T-helper 22 cell (primary cell): ENCODE measurements at regions not wholly inside any gene's neighbourhood (a gene's known extent, or its start where the extent isn't known, plus 50 kb on each side); places are given as distances from the start of the nearest gene placed in this dataset.
"Not testable (repeated sequence)": the region's sequence is repeated elsewhere in the genome, so short reads cannot be mapped to it uniquely, and the experiment has no call there.

Experiments used
- DNase-seq: peaks from one replicate; pipeline ENCODE4 v3.0.0-alpha.2; 2020; ENCODE audit warnings: low read depth

DNA sequence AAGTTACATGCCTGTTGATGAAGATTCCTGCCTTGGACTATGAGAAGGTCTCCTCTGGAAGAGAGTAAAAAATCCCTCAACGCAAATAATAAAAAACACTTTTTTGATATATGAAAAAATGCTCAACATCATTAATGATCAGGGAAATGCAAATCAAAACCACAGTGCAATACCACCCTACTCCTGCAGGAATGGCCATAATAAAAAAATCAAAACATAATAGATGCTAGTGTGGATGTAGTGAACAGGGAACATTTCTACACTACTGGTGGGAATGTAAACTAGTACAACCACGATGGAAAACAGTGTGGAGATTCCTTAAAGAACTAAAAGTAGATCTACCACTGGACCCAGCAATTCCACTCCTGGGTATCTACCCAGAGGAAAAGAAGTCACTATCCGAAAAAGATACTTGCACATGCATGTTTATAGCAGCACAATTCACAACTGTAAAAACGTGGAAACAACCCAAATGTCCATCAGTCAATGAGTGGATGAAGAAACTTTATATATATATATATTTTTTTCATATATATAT, 352.1 kb downstream of the SOX9 start:
- DNase-seq, result not testable (repeated sequence)

DNA sequence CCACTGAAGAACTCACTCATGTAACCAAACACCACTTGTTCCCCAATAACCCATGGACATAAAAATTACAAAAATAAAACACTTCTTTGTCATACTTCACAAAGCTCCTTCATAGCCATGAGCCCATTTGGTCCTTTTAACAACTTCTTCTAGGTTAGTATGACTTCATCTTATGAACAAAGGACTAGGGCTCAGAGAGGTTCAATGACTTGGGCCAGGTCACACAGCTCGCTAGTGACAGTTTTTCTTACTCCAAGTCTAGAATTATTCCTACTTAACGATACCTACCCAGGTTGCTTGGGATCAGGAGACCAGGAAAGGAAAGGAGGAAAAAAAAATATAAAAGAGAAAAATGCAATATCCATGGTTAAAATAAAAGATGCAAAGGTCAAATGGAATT, 353.4 kb downstream of the SOX9 start:
- no peak for DNase-seq

DNA sequence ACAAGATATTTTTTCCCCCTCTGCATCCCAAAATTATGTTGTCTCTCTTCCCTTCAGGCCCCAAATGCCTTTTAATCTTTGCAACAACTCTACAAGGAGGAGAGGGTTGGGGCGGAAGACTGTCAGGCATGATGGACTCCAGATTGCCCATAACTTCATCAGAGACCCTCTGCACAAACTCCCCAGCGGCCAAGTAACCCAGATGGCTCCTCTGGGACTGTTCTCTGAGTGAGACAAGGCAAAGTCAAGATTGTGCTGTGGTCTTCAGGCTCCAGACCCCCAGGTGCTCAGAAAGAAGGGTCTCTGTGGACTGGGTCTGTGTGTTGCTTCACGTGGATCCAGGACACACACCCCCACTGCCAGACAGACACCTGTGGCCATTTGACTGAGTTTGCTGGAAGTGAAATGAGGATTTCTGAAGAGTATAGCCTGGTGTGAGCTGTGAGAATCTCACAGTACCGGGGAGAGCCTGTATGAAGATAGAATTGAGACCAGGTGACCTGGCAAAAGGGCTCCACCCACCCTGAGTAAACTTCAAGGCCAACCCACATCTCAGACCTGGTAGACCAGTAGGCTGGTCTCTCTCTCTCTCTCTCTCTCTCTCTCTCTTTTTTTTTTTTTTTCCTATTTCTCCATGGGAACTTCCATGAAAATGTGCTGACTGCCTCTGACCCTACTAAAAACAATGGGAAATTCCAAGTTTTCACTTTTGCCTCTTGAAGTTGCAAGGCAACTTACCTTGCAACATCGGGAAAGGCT, 354.1 kb downstream of the SOX9 start:
- DNase-seq, result no peak

DNA sequence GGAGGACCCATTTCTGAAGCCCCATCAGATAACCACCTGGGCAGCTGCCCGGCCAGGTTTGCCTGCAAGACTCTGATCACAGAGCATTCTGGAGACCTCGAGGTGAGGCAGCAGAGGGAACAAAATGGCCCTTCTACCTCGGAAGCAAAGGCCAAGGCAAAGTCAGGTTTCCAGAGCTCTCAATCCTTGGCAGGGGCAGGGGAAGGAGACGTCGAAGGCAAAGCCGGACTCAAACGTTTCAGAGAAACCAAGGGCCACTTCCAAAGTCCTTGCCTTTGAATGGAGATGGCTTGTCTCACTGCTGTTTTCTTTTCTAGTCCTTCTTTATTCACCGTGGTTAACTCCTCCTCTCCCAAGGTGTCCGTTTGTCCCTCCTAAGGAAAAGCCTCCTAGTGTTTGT, 355.3 kb downstream of the SOX9 start:
- DNase-seq, result no peak

DNA sequence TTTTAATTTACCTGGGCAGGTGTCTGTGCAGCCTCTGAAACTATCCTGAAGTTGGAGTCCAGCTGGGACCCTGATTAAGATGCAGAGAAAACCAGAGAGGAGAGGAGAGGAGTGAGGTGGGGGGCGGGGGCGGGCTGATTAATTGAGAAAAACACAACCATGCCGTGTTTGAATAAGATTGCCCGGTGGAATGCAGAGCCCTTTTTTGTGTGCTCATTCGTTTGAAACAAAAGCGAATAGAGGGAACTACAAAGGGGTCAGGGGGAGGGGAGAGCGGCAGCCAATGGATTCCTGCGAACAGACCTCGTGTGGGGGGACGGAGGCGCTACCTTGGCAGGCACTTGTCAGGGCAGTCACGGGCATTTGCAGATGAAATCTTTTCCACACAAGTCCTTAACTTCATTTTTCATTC, 355.8 kb downstream of the SOX9 start:
- DNase-seq, result no peak

DNA sequence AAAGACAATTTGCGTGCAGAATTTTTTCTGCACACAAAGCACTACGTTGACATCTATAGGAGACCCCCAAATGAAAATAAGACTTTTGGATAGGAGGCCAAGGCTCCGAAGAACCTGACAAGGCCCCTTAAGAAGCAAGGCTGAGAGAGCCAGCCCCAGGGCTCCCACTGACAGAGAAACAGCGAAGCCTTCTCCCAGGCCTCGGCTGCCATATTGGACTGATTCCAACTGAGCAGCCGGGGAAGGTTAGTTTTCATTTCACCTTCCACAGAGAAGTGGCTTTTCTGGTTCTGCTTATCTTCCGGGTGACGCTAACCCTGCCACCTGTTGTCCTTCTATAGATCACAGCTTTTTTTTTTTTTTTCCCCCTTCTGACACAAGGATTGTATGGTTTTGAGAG, 356.7 kb downstream of the SOX9 start:
- DNase-seq, result no peak

DNA sequence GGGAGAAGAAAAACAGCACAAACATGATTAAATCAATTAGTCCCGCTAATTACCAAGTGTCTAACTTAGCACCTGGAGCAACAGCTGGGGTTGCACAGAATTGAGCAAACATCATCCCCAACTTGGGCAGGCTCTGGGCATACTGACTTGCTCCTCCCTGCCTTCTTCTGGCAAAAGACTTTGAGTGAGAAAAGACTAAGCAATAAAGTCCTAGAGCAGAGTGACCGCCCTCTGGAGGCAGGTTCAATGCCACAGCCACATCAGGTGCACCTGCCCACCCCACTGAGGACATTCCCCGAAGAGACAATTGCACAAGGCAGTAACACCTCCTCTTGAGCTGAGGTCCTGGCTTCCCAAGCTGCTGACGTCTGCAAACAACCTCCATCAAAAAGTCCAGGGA, 358.3 kb downstream of the SOX9 start:
- DNase-seq, result no peak

DNA sequence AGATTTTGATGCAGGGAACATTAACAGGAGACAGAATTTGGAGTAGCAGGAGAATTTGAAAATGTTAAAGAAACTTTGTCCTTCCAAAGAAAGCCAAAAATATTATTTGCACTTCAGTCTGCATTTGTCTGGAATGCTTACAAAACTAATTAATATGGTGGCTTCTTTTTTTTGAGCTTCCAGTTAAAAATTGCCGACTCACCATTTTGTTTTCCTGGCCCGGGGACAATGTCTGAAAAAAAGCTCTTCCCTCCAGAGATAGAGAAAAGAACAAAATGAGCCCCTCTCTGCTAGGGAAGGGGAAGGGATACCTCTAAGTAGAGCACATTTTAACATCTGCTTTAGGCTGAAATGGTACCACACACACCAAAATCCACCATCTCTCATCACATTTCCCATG, 360.8 kb downstream of the SOX9 start:
- DNase-seq, result no peak

DNA sequence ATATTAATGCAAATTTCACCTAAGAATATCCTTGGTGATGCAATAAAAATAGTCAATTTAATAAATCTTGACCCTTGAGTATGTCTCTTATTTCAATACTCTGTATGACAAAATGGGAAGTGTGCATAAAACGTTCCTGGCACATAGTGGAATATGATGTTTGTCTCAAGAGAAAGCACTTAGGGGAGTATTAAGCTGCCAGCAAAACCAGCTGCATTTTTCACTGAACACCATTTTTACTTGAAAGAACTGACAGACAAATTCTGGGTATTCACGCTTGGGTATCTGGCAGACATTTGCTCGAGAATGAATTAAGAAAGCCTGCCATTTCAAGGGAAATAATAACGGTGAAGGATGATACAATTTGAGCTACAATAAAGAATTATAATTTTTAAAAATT, 364.8 kb downstream of the SOX9 start:
- DNase-seq, result no peak

DNA sequence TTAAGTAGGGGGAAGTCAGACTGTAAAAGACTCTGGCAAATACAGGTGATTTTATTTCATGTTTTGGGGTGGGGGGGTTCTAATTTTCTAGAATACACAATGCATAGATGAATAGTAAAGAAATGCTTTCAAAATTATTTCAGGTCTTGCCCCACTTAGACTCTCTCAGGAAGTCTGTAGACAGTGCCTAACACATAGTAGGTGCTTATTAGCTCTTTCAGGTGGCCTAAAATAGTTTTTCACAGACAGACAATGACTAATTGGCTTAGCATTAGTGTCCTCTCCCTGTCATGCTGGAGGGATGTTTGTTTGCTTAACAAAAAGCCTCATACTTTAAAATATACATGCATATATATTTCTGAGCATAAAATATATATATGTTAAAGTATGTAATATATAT, 366.0 kb downstream of the SOX9 start:
- no peak for DNase-seq

DNA sequence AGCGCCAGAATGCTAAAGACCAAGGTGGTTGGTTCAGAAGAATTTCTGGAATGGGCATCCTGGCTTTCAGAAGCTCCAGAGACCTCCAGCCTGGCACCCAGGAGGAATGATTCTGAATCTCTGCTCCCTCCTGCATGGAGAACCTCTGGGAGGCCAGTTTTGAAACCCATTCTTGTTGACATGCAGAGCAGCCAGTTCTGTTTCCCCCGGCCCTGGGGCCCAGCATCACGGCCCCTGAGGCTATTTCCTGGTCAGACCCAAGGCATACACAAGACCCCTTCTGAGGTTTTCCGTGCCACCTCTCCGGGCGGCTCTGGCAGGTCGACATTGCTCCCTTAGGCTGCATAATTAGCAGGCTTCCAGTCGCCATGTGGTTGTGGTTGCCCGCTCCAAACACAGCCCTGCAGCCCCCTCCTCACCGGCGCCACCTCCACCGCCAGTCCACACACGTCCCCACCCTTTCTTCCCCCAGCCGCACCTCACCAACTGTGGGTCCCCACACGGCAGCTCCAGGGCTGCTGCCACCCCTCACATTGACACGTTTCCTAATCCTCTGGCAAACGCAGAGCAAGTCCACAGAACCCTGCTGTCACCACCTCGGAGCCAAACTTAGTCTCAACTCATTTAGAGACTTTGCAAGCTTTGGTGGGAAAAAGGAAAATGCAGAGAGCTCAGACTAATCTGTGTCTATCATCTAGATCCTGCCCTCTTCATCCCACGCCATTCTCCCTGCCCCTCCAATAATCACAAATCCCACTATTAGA, 367.1 kb downstream of the SOX9 start:
- no peak for DNase-seq

DNA sequence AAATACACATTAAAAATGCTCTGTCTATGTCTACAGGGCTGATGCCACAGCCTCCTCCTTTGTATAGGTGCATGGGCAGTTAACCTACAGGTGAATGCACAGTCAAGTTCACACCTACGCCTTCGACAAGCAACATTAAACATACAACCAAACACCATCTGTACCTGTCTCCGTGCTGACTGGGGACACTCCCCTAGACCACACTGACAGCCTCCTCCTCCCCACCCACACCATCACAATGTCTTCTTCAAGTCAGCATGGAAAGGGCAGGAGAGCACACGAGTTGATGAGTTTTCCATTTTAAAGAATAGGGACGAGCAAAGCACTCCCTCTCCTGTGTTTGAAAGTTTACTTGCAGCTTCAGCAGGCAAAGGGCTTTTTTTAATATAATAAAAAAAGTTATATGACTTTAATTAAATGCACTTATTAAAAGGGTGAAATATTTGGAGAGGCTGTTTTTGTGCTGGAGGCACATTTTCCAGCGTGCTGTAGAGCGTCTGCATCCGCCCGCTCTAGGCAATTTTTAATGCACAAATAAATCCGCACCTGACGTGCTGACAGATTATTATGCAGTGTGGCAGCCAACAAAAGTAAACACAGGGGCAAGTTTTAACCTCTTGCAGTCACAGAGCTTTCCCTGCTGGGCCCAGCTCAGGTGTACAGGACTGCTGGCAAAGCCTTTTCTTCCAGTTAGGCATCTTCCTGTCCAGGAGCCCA, 367.9 kb downstream of the SOX9 start:
- DNase-seq, result no peak

DNA sequence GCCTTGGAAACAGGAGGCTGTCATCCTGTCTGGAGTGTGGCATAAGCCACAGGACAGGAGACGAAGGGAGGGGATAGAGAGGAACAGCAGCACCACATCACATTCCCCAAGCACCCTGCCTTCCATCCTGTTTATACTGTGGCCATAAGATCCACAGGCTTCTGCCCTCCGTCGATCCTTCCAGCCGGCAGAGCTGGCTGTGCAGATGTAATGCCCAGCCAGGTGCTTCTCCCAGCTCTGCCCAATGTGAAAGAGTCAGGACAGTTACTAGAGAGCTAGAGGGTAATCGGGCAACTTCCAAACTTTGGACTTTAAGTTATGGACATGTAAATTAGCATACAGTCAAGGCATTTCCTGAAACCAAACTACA, 368.4 kb downstream of the SOX9 start:
- DNase-seq, result no peak

DNA sequence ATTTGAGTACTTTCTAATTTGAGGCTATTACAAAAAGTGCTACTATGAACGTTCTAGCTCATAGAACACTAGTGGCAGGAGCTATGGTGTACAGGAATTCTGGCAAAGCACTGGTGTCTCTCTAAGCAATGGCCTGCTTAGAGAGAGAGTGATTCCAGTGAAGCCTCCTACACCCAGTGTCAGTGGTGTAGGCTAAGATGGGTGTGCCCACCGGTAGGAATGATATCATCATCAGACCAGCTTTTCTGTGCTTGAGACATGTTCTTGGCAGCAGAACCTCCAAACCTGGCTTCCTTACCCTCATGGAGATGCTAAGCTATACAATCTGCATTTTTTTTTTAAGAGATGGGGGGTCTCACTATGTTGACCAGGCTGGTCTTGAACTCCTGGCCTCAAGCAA, 370.3 kb downstream of the SOX9 start:
- DNase-seq, result no peak

DNA sequence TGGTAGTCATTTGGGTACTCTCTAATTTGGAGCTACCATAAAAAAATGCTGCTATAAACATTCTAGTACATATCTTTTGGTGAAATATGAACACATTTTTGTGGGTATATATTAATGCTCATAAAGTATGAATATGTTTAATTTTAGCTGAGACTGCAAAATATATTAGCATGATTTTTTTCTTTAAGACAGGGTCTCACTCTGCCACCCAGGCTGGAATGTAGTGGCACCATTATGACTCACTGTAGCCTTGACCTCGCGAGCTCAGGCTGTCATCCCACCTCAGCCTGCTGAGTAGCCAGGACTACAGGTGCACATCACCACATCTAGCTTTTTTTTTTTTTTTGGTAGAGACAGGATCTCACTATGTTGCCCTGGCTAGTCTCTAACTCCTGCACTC, 371.7 kb downstream of the SOX9 start:
- DNase-seq, result no peak

DNA sequence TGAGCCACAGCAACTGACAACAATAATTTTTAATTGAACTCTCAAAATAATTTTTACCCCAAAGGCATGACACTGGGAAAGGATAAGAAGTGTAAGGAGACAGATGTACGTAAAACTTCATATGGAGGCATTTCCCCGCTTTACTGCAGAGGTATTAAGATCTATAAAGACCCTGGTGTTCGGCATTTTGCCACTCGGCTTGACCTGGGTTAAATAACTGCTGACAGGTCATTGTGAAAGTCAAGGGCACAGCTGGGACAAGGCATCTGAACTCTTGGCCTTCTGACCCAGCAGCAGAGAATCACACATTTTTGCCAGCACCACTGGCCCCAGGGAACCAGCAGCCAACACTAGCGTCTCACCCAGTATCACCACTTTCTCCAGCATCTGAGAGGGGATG, 372.1 kb downstream of the SOX9 start:
- DNase-seq, result no peak

DNA sequence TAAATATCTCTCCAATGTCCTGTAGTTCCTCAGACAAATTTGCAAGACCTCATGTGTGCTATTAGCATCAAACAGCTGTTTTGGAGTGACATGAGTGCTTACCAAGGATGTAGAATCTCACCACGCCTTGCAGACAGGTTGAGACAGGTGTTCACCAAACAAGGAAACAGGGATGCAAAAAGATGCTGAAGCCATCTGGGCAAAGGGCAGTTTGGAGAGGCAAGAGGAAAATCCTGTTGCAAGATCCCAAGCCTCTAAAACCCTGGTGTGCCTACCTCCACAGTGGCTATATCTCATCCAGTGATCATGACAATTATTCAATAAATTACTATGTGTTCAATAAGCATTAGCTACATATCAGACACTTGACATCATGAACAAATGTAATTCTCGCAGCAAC, 373.7 kb downstream of the SOX9 start:
- DNase-seq, result no peak

DNA sequence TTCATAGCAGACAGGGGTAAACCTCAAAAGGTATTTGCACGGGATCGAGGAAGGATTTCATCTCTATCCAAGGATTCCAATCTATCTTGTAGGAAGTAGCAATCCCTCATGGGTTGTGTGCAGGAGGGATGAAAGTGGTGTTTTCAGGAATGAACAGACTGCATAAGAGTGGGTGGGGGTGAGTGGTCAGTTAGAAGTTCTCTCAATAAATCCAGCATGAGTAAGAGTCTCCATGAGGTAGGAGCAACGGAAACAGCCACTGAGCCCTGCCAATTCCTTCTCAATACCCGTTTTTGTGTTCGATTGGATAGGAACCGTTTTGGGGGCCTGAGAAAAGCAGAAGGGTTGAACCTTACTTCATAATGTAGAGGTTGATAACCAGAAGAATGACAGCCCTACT, 375.6 kb downstream of the SOX9 start:
- no peak for DNase-seq

DNA sequence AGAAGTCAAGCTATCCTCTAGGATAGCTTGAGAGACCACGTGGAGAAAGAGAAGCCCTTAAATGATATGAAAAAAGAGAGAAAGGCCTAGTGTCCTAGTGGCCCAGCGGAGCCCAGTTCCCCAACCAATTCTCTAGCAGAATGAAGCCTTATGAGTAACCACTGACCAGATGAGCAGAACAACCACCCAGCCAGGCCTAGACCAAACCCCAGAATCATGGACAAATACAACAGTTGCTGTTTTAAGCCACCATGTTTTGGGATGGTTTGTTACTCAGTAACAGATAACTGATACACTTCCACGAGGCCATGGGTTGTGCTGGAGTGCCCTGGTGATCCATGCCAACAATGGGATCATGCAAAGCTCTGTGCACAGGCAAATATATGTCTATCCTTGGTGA, 377.1 kb downstream of the SOX9 start:
- DNase-seq, result no peak

DNA sequence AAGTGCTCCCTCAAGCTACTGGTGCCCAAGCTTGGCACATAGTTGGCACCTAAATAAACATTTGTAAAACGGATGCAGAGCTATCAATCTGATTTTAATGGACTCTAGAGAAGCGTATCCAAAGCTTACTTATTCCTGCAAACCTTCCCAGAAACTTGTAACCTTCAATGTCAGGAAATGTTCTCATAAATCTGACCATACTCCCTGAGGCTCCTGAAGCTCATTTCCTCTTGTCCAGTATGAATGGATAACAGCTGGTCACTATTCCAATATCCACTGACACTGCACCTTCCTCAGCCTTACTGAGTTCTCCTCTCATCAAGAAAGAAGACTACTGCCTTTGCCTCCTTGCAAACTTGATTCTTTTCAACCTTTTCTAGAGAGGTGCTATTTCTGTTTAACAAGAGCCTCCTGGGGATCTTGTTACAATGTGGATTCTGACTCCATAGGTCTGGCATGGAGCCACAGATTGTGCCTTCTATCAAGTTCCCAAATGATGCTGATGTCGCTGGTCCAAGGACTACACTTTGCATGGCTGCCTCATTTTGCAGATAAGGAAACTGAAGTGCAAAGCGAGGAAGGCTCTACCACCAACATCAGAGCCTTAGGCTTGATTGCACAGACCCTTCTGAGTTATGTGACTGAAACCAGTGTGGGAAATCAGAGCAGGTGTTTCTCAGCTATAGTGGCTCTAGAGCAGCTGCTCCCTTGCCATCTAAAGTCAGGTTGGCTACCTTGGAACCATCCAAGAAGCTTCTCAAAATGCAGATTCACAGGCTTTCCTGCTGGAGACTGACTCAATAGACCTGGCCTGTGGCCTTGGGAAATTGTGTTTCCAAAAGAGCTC, 377.8 kb downstream of the SOX9 start:
- DNase-seq, result no peak

DNA sequence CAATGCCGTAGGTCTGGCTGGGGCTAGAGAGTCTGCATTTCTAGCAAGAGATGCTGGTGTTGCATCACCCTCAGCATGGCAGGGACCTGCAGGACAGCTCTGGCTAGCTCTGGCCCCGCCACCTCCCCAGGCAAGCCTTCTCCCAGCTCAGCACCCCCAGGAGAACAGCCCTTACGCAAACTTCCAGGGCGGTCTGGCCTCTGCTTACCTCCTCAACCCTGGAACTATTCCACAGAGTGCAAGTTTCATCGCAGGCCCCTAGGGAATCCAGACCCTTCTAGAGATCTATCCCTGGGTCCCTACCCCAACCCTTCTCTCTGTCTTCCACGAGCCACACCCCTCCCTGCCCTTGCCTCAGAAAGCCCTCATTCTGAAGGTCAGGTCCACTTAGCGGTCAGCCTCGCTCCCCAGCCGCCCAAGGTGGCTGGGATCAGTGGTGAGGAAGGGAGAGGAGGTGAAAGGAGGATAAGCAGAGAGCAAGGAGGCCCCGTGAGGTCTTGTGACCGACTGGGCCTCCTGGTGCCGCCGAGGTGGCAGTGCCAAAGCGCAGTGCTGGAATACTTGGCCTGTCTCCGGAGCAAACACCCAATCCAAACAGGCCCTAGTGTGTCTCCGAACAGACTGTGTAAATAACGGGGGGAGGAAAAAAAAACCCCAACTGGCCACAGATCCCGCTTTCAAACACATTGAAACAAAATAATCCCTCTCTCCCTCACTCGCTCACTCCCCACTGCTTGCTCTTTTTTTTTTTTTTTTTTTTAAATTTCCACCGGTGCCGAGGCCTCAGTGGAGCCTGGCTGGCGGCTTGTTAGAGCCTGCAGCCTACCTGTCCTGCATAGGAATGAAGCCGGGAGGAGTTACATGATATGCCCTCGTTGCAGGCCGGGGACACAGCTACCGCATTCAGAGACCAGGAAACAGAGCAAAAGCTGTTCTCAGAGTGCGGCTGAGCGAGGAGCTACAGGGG, 380.9 kb downstream of the SOX9 start:
- no peak for DNase-seq
